Omental fat pad (tissue), 3 donors: ENCODE measurements at regions not wholly inside any gene's neighbourhood (a gene's known extent, or its start where the extent isn't known, plus 50 kb on each side); places are given as distances from the start of the nearest gene placed in this dataset.

Experiments used
- ATAC-seq: fragments of 150-250 bp; one replicate; pipeline ENCODE4 v1.9.1; 2016; ENCODE audit warnings: mild to moderate bottlenecking, moderate library complexity; ENCODE audit not compliant: low FRiP score
- DNase-seq: peaks from one replicate; pipeline ENCODE4 v3.0.0-alpha.2; 2019; ENCODE audit warnings: low spot score
- TF ChIP-seq, protein P1 (sequence below), 3 donors: fragments of 450-650 bp; IDR thresholded peaks; one replicate each; pipeline ENCODE4 v1.5.1; 2016 to 2017; ENCODE audit warnings: antibody characterized with exemption in 3 of 3, mild to moderate bottlenecking in 3 of 3, moderate library complexity in 2 of 3

DNA sequence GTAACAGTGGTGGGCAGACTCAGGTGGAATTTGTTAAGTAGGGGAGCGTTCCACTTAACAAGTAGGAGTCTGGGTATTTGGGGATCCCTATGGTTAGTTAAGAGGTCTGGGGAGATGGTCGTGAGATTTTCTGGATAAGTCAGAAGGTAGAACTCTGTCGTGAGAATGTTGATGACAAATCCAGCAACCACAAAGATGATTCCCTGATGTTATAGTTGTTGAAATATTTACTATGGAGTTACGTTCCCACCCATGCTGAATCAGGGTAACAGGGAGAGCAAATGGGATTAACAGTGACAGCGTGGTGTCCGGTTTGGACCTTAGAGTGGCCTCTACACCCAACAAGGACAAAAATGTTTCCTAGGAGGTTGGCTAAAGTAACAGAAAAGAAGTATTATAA is 110.8 kb downstream of the MFSD1 start:
- TF ChIP-seq, protein P1, sequence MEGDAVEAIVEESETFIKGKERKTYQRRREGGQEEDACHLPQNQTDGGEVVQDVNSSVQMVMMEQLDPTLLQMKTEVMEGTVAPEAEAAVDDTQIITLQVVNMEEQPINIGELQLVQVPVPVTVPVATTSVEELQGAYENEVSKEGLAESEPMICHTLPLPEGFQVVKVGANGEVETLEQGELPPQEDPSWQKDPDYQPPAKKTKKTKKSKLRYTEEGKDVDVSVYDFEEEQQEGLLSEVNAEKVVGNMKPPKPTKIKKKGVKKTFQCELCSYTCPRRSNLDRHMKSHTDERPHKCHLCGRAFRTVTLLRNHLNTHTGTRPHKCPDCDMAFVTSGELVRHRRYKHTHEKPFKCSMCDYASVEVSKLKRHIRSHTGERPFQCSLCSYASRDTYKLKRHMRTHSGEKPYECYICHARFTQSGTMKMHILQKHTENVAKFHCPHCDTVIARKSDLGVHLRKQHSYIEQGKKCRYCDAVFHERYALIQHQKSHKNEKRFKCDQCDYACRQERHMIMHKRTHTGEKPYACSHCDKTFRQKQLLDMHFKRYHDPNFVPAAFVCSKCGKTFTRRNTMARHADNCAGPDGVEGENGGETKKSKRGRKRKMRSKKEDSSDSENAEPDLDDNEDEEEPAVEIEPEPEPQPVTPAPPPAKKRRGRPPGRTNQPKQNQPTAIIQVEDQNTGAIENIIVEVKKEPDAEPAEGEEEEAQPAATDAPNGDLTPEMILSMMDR (IDR thresholded peaks at IDR 0.05) = no peak
- no peak for ATAC-seq
- DNase-seq = no peak

DNA sequence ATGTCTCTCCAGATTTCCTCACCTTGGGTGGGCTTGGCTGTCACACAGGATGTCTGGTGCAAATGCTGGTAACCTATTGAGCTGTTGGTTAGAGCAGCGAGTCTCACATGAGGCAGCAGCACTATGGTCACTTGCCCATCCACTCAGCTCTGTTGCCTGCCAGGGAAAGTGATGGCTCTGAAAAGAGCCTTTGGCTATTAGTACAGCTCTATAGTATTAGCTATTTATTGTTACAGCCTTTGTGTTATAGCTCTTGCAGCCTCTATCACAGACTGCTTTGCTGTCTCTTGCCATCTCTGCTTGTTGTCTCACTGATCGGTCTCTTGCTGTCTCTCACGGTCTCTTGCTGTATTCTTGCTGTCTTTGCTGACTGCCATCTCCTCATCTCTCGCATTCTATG is 114.3 kb downstream of the MFSD1 start:
- TF ChIP-seq, protein P1 (IDR thresholded peaks at IDR 0.05) = no peak
- ATAC-seq (no peak), DNase-seq (no peak)

DNA sequence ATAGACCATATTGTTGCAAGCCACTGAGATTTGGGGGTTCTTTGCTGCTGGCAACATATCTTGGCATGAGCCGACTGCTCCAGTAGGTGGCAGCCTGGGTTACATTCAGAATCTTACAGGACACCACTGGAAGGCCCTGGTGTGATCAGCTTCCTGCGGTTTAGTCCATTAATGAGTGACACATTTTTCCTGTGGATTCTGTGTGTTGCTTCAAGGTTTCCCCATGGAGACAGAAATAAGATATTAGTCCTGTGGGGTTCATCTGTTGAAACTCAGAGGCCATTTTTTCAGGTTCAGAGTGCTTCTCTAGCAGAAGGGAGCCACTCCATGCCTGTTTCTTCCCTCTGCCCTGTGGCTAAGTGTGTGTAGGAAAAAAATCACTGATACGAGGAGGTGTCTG is 116.2 kb downstream of the MFSD1 start:
- TF ChIP-seq, protein P1 (IDR thresholded peaks at IDR 0.05) = no peak
- DNase-seq = no peak
- ATAC-seq = no peak

DNA sequence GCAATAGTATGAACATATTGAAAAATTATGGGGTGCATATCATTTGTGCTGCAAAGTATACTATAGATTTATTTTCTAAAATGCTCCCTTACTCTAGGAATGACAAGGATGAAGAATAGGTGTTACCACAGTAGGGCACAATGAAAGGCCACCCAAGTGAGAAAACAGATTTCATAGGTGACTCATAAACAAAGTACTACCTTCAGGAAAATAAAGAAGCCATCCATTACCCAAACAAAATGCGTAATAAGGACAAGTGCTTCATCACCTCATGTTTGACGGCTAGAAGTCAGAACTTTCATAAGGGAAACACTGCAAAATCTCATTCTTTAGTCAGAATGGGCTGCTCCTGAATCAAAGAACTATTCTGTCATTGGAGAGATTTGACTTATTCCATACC is 116.6 kb downstream of the MFSD1 start:
- TF ChIP-seq, protein P1 (IDR thresholded peaks at IDR 0.05) = no peak
- ATAC-seq (no peak), DNase-seq (no peak)

DNA sequence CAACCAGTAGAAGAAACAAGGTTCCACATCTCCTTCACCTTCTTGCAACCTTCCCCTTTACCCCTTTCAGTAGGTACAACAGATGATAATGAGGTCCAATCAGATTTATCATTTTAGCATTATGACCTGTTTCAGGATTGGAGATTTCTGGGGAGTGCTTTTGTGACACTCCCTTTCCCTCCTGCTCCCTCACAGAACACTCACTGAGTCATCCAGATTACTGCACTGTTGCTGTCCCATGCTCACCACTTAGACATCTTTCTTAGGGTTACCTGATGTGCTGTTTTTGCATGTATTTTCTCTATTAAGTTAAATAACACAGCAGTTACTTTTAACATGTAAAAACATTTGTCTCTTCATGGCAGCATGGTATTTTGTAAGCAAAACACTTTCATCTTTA is 118.5 kb downstream of the MFSD1 start:
- TF ChIP-seq, protein P1 (IDR thresholded peaks at IDR 0.05) = no peak
- ATAC-seq = no peak
- no peak for DNase-seq

DNA sequence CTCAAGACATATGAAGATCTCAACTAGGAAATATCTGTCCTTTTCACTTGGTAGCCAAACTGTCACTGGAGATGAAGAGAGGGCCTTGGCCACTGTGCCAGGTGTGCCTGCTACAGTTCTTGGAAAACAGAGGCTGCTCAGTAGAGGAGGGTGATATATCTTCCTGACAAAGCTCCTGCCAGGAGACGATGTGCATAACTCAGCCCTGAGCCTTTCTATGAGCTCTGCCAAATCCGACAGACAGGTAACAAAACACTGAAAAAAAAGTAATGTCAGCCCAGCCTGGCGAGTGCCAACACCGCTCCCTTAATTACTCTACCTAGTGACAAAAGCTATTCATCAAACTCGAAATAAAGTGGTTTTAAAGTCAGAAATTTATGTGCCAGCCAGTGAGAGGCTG is 123.2 kb downstream of the MFSD1 start:
- ATAC-seq (no peak), DNase-seq (no peak)
- TF ChIP-seq, protein P1 (IDR thresholded peaks at IDR 0.05) = no peak

DNA sequence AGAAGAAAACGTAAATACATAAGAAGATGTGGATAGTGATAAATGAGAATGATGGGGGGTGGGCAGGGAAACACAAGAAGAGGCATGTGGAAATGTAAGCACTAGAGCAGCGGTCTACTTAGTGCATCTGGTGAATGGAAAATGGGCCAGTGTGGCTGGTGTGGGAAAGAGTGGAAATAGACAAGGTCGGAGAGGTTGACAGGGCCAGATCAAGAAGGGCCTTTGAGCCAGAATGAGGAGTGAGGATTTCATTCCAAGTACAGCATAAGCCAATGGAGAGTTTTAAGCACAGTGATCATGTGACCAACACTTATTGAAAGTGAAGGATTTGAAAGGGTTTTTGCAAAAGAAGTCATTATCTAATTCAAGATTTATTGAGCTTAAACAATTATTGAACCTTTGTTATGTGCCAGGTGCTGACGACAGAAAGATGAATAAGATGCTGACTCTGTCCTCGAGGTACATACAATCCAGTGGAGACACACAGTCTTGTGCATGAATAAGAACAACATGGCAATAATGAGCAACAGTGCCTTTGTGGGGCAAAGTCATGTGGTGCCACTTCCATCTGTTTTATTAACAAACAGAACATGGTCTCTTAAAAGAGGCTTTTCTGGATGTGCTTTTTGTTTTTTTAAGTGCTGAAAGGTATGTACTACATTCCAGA is 124.1 kb downstream of the MFSD1 start:
- ATAC-seq = no peak
- TF ChIP-seq, protein P1 (IDR thresholded peaks at IDR 0.05) = no peak

More for the DNA sequence above, 124.1 kb downstream of the MFSD1 start:
- no peak for DNase-seq
